GM19463 (cell line): ENCODE measurements at regions not wholly inside any gene's neighbourhood (a gene's known extent, or its start where the extent isn't known, plus 50 kb on each side); places are given as distances from the start of the nearest gene placed in this dataset.

Source experiments
- ATAC-seq: cut with Tn5 transposase; IDR thresholded peaks from one replicate; pipeline ENCODE4 v1.9.1; 2021; ENCODE audit warnings: mild to moderate bottlenecking, moderate library complexity; ENCODE audit not compliant: unreplicated experiment

DNA sequence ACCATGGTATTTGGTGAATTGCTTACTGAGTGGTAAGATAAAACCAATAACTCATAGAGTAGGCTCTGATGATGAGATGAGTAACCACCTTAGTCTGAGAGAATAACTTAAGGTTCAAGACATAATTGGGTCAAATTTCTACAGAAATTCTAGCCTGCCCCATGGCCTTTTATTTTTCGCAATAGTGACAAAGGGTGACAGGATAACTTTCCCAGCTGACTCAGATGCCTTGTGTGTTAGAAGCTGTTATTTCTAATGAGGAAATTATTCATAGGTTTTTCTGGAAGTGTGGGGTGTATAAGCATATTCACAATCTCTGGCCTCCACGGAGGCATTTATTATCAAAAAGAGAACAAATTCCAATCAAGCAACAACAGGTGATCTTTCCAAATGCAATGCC is 159.0 kb downstream of the NUP35 start:
- no peak for ATAC-seq

DNA sequence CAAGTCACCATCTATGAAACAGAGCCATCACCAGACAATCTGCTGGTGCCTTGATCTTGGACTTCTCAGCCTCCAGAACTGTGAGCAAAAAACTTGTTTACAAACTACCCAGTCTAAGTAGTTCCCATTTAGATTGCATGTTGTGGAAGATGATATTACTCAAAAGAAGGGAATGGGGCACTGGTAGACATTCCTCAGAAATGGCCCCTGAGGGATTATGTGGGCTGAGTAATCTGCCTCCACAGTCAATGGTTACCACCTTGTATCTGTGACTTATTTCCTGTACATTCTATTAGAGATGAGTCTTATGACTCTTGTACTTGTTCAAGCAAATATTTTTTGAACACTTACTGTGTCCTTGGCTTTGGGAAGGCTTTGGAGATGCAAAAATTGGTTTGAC is 160.4 kb downstream of the NUP35 start:
- ATAC-seq, result no peak

DNA sequence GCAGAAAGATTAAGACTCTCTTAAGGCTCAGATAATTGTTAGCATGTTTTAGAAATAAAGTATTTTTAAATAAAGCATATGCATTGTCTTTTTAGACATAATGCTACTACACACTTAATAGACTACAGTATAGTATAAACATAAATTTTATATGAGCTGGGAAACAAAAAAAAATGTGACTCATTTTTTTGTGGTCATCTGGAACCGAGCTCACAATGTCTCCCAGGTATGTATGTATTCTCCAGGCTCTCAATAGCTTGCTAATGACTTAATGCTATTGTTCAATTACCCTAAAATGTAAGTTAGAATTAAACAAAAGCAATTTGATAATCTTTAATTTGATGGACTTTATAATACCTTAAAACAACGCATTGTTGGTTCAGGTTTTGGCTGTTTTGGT is 167.2 kb downstream of the NUP35 start:
- no peak for ATAC-seq

DNA sequence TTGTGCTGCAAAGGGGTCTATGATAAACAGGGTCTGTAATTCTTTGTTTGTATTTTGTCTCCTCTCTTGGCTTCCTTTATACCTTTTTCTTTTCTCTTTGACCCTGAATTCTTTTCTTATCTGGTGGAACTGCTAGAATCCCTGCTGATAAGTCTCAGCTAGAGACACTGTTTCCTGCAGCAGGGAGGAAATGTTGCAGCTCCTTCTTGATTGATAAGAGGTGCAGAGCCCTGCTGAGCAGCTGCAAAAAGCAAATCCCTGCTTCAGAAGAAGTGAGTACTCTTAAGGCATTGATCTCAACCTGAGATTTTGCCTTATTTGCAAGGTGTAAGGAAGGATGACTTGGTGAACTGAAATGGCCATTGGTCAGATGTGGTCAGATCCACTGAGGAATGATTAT is 167.8 kb downstream of the NUP35 start:
- ATAC-seq, result no peak

DNA sequence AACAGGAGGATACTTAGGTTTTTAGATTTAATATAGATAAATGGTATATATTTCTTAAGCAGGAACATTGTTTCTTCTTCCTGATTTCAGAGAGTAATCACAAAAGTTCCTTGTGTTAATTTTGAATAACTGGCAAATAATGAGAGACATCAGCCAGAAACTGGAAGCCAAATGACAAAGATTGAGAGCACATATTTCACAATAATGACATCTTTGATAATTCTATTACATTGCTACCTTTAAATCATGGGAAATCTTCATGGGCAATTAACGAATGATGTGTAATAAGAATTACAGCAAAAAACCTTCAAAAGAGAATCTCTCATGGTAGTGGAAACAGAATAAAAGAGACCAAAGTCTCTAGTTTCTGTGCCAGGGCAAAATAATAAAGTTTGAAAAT is 215.1 kb downstream of the NUP35 start:
- no peak for ATAC-seq

DNA sequence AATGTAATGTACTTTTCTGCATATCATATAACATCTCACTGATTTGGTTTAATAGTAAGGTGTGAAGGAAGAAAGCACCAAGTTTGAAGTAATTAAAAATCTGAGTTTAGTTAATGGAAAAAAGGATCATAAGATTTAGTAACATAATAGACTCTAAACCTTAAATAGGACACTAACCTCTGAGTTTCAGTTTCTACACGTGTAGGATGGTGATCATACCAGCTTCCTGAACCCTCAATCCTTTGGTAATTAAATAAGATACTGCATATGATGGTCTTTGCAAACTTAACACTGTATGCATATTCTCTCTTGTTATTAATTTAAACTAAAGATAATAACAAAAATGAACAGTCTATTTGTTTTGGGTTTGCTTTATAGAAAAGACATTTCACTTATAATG is 216.8 kb downstream of the NUP35 start:
- no peak for ATAC-seq

DNA sequence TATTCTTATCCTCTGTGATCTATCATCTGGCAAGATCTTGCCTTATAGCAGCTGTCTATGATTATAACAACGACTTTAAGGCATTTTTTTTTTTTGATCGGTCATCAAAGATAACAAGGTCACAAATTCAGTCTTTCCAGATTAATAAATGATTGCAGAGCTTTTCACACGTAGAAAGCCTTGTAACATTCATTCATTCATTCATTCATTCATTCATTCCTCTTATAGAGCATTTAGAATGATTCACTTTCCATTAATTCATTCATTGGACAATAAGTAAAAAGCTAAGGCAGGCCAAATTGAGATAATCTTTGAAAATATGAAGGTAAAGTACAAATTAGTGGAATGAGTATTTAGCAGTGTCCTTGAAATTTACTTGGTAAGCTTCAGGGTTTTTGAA is 223.7 kb downstream of the NUP35 start:
- ATAC-seq, result no peak

GRCh38 chr2:183348492-183348891 is 224.2 kb downstream of the NUP35 start:
- peak; percentile 56 for ATAC-seq

GRCh38 chr2:183349091-183349490 is 224.8 kb downstream of the NUP35 start:
- peak; percentile 60 for ATAC-seq

GRCh38 chr2:183359867-183360266 is 235.6 kb downstream of the NUP35 start:
- no peak for ATAC-seq

- ATAC-seq, result peak; percentile 81
Measured at GRCh38 chr2:183371545-183371944, 247.3 kb downstream of the NUP35 start.

DNA sequence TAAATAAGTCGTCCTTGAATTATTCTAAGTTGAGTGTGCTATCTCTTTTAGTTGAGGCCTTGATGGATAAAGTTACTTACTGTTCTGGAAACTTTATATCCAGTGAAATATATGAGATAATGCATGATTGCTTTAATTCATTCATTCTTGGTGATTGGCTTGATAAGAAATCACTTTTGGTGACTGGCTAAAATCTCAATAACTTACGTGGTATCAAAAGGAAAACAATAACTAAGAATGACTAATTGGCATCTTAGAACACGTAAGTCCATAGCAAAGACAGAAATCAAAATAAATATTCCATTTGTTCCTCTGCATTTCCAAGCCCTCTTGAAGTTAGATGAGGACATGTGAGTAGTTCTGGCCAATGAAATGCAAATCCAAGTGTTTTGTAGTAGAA is 251.6 kb downstream of the NUP35 start:
- no peak for ATAC-seq

DNA sequence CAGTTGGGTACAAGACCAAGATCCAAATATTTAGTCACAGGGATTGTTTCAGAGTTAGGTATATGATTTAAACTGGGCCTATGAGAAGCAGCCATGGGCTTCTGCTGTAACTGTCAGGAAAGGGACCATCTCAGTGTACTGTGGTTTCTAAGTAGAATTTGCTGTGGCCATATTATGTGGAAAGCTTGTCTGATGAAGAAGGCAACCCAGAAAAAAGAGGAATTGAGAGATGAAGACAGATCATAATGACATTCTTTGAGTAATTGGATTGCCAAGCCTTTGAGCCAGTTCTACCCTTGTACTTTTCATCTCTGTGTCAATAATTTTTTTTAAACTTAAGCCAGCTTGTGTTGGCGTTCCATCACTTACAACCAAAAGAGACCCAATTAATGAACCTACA is 259.6 kb downstream of the NUP35 start:
- ATAC-seq, result no peak

DNA sequence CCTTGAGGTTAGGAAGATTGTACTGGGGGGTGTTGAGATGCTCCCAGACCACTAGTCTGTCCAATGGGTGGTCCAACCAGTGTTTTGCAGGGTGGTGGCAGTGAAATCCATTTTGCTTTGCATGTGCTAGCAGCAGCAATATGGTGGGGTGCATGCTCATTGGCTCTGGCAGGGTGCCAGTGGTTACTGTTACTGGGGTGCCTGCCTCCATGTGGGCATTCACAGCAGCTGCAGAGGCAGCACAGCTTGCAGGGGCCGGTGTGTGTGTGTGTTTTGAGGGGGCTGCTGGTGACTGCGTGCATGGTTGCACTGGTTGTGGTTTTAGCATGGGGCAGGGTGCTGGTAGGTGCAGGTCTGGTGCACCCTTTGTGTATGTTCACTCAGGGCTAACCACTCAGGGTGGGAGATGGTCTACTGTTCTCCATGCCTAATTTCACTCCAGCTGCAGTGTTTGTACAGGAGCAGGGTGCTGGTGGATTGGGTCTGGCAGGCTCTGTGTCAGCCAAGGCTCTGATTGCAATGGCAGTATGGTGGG is 265.4 kb downstream of the NUP35 start:
- no peak for ATAC-seq

DNA sequence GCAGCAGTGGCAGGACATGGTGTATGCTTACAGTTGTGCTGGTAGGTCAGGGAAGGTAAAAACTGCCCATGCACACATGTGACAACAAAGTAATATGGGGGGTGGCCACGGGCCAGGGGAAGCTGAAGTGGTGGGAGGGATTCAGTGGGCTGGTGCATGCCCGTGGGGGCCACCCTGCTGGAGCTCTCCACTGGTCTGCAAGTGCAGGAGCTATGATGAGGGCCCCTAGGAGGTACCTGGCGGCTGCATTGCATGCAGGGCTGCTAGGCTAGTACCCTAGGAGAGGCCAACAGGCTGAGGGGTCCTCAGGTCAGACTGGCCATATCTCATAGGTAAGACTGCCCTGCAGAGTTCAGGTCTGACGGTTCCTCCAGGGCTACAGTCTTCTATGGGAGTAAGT is 265.9 kb downstream of the NUP35 start:
- ATAC-seq, result no peak

DNA sequence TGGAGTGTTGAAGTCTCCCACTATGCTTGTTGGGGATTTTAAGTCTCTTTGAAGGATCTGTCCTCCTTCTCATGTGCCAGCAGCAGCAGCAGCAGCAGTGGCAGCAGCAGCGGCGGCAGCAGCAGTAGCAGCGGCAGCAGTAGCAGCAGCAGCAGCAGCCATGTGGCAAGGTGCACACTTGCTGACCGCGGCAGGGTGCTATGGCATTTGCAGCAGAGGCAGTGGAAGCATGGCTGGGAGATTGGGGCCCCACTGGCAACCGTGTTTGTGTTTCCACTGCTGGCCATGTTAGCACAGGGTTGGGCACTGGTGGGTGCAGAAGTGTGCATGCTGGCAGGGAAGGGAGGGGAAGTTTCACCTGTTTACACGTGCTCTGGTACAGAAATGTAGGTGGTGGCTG is 280.1 kb downstream of the NUP35 start:
- ATAC-seq, result no peak

DNA sequence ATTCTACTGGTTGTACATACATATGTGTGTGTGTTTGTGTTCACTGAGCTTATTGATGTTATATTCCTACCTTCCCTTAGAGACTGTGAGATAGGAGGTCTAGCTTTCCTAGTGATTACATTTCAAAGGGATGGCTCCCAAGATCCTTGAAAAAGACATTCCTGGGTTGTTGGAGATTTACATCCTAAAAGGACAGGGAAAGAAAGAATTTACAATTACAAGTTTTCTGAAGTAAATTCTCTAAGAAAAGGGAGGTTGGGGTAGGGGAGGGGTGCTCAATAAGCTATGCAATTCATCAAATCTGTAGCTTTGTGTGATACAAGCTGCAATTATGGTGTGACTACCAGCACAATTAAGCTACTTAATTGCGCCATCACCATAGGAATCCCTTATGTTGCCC is 284.3 kb downstream of the NUP35 start:
- no peak for ATAC-seq

DNA sequence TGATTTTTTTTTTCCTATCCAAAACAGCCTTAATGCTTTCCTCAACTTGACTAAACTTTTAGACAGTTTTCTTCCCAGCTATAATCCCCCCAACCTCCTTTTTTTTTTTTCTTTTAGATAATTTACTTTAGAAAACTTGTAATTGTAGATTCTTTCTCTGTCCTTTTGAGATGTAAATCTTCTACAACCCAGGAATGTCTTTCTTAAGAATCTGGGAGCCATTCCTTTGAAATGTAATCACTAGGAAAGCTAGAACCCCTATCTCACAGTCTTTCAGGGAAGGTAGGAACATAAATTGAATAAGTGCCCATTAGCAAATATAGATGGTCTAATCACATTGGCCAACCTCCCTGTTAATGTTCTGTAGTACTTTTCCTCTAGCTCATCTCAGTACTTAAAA is 285.4 kb downstream of the NUP35 start:
- ATAC-seq, result no peak

DNA sequence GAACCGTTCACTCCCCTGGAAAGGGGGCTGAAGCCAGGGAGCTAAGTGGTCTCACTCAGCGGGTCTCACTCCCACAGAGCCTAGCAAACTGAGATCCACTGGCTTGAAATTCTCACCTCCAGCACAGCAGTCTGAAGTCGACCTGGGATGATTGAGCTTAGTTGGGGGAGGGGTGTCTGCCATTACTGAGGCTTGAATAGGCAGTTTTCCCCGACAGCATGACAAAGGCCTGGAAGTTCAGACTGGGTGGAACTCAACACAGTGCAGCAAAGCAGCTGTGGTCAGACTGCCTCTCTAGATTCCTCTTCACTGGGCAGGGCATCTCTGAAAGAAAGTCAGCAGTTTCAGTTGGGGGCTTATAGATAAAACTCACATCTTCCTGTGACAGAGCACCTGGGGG is 292.5 kb downstream of the NUP35 start:
- ATAC-seq, result no peak

GRCh38 chr2:183426825-183427224 is 302.6 kb downstream of the NUP35 start:
- no peak for ATAC-seq

DNA sequence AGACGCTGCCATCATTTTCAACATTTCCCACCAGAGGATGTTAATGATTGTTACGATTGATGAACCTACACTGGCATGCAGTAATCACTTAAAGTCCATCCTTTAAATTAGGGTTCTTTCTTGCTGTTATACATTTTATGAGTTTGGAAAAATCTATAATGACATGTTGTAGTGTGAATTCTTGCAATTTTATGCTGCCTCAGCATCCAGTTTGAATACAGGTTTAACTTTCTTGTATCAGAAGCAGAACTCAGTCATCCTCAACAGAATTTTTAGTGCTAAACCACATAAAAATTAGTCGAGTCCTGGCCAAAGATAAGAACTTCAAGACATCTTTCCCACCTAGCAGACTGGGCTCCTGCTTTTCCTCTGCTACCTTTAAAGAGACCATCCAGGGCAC is 303.3 kb downstream of the NUP35 start:
- no peak for ATAC-seq

DNA sequence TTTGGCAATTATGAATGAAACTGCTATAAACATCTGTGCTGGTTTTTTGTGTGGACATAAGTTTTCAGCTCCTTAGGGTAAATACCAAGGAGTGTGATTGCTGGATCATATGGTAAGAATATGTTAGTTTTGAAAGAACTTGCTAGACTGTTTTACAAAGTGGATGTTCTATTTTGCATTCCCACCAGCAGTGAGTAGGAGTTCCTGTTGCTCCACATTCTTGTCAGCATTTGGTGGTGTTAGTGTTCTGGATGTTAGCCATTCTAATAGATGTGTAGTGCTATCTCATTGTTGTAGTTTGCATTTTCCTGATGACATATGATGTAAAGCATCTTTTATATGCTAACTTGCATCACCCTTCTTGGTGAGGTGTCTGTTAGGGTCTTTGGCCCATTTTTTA is 304.6 kb downstream of the NUP35 start:
- ATAC-seq, result no peak

- ATAC-seq, result no peak
Measured at GRCh38 chr2:183438541-183438940, 314.3 kb downstream of the NUP35 start.

DNA sequence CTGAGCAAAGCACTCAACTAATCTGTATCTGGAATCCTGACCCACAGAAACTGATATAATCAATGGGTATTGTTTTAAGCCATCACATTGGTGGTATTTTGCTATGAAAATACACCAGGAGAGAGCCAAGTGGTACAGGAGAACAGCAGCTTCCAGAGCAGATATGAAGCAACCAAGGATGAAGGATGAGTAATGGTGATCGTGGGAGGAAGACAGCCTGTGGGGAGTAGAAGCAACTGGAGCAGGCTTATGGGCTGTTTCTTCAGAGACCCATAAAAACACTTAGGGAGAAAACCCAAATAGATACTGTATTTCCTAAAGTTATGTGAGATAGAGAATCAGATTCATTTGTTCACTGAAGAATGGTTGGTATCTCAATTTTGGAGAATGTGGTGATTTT is 330.8 kb downstream of the NUP35 start:
- ATAC-seq, result no peak
